ENCODE measurements at regions not wholly inside any gene's neighbourhood (a gene's known extent, or its start where the extent isn't known, plus 50 kb on each side); places are given as distances from the start of the nearest gene placed in this dataset.
"Not testable (repeated sequence)": the region's sequence is repeated elsewhere in the genome, so short reads cannot be mapped to it uniquely, and the experiment has no call there.

DNA sequence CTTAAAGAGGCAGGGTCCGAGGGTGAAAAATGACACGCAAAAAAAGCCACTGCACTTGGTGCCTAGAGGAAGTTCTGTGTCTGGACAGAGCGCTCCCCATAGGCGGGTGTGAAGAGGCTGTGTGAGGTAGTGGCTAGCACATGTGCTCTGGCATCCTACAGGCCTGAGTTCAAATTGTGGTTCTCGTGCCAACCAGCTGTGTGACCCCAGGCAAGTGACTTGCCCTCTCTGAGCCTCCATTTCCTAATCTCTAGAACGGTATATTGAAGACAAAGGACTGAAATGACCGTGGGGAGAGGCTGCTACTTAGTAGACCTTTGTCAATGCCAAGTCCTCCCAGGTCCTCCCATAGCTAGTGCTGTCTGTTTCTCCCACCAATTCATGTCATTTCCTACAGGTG lies 79.1 kb upstream of the MYL10 start:
- no peak for DNase-seq (ENCODE audit: low spot score)

DNA sequence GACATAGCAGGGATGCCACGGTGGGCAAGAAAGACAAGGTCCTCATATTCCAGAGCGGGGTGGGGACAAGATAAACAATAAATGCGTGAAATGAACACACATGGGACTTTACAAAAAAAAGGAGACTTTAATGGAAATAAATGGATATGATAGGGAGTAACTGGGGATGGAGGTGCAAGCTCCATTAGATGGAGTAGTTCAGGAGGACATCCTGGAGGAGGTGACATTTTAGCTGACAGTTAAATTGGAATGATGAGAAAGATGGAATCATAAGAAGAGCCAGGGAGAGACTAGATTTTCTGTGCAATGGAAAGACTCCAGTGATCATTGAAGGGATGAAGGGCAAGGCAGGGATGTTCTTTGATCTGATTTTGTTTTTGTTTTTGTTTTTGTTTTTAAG lies 83.6 kb upstream of the MYL10 start:
- DNase-seq (ENCODE audit: low spot score) = no peak

DNA sequence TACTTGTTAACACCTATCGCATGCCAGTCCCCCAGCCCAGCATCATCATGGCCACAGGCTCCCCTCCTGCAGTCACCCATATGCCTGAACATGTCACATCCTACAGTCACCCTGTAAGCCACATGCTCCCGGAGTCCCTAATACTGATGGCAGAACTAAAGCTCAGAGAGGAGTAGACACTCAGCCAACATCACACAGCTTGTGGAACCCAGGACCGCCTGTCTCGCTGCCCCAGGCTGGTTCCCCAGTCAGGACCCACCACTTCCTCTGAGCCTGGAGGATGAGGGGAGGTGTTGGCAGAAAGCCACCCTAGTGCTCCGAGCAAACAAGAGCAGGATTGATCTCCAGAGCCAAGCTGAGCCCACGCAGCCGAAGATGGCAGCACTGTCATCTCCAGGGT lies 85.0 kb upstream of the MYL10 start:
- no peak for DNase-seq (ENCODE audit: low spot score)

DNA sequence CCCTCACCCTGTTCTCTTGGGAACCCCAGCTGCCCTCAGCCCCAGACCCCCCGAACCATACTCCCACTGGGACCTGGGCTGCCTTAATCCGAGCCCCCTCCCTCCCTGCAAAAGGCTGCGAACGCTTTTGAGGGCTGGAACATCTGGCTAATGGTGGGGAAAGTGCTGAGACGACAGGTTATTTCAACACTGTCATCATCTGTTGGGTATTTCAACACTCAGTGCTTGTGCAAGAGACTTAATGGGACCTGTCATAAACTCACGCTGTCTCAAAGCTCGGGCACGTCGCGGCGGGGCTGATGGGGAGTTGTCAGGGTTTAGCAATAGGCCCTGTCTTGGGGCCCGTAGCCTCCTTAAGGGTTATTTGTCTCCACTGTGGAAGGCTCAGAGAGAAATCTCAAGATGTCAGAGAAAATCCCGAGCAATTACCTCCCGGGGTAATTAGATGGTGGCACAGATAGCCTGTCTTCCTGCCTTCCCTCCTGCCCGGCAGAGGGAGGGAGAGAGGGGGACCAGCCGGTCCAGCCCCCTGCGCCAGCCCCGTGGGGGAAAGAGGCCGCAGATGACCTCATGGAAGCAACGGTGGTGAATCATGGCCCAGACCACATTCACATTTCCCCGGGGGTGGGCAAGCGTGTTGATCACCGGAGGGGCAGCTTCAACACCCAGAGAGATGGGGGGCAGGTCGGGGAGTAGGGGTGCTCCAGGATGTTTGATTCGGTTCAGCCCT lies 88.7 kb upstream of the MYL10 start:
- DNase-seq (ENCODE audit: low spot score) = no peak

DNA sequence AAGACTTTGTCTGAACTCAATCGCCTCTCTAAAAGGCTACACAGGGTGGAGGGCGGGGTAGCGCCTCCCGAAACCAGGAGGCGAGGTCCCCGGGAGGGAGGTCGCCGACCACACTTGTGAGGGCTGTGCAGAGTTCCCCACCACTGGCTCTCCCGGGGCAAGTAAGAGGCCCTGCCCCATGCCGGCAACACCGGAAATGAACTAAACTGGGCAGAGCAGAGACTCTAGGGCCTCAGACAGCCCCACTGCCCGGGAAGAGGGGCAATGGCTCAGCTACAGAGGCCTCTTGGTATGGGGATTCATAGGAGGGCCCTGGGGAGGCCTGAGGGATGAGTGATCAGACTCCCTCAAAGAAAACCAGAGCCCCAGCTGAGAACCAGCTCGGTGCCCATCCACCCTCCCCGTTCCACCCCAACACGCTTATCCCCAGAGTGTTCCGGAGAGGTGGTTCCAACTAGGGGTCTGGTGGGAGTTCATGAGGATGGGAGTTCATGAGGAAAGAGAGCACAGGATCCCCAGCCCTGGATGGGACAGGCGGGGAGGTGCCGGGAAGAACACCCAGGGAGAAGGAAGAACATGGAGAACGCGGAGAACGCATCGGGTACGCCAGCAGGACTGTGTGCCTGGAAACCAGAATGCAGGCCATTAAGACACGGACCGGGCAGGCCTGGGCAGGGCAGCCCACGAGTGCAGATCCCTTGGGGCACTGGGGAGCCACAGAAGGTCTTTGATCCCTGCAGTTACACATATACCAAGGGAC lies 89.4 kb upstream of the MYL10 start:
- no peak for DNase-seq (ENCODE audit: low spot score)

DNA sequence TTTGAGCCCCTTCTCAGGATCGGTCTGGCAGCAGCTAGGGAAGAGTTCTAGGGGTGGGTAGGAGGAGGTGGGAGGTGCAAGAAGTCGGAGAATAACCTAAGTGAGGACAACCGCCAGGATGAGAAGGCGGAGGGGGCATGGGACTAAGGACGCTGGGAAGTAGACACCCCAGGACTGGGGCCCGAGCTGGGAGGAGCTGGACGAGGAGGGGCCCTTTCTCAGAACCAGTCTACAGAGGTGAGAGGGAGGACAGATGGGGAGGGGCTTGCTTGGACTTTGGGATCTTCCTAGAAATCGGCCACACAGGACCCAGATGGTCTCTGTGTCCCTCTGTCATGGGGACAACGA lies 90.0 kb upstream of the MYL10 start:
- DNase-seq (ENCODE audit: low spot score) = no peak

DNA sequence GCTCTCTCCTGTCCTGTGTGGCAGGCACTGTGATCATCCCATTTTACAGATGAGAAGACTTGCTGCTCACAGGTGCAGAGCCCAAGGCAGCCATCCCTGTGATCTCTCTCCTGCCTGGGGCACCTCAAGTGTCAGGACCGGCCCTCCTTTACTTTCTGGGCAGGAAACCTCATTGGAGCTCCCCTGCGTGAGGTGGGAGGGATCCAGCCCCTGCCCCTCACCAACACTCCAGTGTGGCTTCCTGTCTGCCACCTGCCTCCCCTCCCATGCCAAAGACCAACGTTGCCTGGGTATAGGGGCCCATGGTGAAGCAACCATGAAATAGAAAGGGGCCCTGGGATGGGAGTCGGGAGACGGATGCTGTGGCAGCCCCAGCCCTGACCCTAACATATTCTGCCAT lies 91.2 kb upstream of the MYL10 start:
- DNase-seq (ENCODE audit: low spot score) = no peak

DNA sequence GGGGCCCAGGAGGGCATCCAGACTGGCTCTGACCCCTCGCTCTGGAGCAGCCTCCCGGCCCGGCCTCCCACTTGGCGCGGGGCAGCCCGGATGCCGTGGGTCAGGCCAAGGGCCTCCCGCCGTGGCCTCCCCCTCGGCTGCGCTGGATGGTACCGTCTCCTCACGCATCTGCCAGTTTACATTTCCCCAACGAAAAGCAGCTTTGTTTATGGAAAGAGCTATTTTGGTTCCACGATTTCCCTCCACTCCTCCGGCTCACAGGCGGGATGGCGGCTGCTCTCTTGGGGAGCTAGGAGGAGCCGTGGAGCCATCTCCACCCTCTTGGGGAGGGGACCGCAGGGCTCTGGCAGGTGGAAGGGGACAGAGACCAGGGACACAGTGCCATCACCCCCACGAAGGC lies 93.2 kb upstream of the MYL10 start:
- no peak for DNase-seq (ENCODE audit: low spot score)

DNA sequence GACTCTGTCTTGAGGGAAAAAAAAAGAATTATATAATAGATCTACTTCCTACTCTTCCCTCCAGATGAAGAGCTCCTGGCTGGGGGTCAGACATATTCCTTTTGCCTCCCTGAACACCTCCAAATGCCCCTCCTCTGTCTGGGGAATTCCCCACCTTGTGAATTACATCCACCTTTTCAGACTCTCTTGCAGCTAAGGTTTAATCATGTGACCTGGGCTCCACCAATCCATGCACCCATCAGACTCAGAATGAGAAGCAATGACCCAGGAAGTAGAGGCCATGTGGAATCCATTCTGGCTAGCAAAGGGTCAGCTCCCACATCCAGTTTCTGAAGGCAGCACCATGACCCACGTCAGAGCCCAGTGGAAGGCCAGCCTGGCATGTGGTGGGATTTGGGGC lies 93.6 kb upstream of the CUX1 start:
- no peak for DNase-seq (ENCODE audit: low spot score)

DNA sequence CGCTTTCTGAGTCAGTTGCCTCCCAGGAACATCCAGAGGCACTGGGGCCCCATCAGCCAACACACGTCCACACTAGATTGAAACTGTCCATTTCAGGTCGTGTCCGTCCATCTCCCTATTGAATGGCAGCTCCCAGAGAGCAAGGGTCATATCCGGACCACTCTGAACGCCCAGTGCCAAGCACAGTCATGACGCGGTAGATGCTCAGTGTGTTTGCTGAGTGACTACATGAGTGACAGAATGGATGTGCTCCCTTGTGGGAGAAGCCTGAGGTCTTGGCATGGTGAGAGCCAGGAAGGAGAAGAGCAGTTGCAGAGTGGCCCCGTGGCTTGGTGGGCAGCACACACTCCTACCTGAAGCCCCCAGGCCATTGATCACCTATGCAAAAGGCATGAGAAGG lies 92.5 kb upstream of the CUX1 start:
- DNase-seq (ENCODE audit: low spot score) = no peak

DNA sequence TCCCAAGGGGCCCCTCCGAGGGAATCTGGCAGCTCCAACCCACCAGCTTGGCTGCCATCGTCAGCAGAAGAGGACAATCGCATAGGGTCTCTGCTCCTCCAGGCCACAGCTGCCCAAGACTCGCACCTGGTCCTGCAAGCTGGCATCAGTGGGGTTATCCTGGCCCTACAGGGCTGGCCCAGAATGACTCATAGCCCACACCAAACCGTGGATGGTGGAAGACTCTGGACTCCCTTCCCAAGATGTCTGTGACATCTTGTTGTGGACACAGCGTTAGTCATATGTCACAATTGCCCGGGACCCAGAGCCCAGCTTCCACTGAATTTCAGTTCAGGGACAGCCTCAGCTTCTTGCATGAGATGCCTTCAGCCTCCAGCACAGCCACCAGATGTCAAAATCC lies 91.5 kb upstream of the CUX1 start:
- DNase-seq (ENCODE audit: low spot score) = no peak

DNA sequence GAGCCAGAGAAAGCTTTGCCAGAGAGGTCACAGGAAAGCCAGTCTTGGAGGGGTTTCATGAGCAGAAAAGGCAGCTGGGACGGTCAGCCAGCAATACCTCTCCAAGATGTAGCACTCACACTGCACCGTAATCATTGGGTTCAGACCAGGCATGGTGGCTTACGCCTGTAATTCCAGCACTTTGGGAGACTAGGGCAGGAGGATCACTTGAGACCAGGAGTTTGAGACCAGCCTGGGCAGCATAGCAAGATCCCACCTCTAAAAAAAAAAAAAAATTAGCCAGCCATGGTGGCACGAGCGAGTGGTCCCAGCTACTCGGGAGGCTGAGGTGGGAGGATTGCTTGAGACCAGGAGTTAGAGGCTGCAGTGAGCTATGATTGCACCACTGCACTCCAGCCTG lies 90.2 kb upstream of the CUX1 start:
- DNase-seq (ENCODE audit: low spot score) = no peak

DNA sequence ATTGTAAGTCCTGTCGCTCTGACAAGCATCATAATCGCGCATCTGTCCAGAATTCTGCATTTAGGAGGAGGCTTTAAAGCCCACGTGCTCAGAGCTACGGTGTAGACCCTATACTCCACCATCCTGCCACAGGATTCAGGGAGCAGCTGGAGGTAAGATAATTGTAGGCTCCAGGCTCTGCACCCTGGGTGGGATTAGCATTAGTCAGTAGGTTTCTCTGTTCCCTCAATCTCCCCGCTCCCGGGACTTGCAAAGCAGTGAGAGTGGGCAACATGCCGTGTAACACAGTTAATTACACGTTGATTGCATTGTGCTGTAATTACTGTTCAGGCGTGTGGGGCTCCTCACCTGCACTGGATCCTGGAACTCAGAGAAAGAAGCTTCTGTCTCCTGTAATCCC lies 89.3 kb upstream of the CUX1 start:
- DNase-seq (ENCODE audit: low spot score) = no peak

DNA sequence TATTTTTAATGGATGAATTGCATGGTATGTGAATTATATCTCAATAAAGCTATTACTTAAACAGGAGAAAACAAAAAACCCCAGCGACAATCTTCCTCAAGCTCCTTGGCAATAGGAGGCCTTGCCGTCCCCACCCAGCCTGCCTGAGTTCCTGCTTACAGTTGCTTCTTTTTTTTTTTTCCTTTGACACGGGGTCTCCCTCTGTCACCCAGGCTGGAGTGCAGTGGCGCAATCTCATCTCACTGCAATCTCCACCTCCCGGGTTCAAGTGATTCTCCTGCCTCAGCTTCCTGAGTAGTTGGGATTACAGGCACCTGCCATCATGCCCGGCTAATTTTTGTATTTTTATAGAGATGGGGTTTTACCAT lies 88.6 kb upstream of the CUX1 start:
- DNase-seq (ENCODE audit: low spot score) = not testable (repeated sequence)

DNA sequence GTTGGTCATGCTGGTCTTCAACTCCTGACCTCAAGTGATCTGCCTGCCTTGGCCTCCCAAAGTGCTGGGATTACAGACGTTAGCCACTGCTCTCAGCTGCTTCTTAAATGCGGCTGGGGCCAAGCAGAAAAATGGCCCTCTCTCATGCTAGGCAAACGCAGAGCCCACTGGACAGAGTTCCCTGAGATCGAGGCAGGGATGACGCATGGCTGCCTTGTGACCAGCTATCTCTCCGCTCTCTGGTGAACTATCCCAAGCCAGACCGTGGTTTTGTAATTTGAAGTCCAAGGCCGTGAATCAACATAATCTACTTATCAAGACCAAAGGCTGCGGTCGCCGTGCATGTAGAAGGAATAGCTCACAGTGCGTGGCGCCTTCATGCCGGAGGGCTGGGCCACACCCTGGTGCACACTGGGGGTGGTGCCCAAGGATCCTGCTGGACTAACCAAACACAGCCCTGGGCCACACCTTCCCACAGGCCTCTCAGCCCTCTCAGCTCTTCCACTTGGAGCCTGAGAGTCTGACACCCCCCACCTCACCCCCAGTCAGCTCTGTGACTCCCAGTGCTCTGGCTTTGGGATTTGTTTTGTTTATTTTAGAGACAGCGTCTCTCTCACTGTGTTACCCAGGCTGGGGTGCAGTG lies 88.1 kb upstream of the CUX1 start:
- no peak for DNase-seq (ENCODE audit: low spot score)

DNA sequence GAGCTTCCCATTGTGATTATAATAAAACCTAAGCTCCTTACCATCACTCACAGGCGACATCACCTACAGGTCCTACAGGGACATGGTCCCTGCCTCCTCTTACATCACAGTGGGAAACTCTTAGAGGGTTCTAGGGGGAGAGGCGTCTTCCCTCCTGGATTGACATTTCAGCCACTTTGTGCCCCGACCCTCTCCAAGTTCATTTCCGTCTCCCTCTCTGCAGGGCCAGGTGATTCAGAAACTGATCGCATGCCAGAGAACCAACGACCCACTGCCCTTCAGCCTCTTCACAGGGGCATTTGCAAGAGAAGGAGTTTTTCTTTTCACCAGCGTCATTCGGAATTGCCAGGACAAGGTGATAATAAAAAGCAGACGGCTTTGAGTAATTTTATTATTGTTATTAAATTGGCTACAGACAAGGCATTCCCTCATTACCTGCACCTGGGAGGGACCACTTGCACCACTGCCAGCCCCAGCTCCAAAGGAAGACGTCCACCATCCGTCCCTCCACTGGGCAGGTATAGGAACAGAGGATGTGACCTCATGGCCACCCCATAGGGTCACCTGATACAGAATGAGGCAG lies 85.8 kb upstream of the CUX1 start:
- no peak for DNase-seq (ENCODE audit: low spot score)

DNA sequence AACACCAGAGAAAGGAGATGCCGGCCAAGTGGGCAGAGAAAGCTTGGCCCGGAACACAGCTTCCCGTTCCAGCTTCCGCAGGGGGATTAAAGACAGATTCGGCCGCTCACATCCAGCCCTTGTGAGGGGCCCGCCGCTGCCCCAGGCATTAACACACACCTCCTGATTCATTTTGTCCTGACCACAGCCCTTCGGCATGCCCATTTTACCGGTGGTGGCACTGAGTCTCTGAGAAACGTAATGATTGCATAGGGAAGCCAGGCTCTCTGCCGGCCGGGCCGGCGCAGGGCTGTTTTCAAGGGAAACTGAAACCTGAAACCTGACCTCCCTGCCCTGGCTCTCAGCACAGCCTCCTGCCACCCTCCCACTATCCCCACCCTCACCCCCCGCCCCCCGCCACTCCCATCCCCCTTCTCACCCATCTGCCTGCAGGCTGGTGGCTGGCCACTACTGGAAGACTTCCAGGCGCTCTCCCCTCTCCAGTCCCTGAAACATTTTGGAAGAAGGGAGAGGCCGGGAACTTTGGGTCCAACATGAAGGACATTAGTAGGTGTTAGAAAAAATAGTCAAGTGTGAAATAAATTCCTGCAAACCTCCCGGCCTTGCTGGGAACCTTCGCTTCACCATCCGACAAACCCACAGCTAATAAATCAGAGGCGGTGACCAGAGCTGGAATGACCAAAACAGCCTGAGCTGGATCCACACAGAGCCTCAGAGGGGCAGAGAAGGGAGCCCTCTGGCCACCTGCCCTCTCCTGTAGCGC lies 83.5 kb upstream of the CUX1 start:
- DNase-seq (ENCODE audit: low spot score) = no peak

DNA sequence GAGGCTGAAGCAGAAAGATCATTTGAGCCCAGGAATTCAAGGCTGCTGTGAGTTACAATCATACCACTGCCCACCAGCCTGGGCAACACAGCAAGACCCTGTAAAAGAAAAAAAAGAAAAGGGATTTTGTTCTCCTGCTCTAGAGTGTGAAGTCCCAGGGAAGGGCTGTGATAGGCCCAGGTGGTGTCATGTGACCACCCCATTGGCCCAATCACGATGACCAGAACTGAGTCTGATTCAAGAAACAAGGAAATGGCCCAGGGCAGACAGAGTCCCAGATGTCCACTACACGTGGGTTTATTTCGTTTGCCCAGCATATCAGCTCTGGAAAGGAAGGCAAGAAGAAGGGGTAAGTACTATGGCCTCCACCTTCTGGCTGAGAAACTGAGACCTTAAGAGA lies 81.3 kb upstream of the CUX1 start:
- DNase-seq (ENCODE audit: low spot score) = peak; percentile 82

DNA sequence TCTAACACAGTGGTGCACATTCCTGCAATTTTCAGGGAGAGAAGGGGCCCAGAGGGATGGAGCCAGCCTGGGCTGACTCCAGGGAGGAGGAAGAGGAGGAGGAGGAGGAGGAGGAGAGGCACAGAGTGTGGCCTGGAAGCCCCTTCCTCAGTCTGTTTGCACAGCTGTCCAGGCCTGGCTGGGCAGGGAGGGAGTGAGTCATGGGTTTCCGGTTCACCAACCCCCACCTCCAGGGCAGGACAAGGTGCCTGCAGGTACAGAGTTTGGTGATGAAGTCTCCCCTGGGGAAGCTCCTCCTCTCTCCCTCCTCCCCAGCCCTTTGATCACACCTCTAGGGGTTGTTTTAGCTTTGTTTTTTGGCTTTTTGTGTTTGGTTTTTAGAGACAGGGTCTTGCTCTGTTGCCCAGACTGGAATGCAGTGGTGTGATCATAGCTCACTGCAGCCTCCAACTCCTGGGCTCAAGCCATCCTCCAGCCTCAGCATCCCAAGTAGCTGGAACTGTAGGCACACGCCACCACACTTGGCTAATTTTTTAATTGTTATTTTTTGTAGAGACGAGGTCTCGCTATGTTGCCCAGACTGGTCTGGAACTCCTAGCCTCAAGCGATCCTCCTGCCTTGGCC lies 77.5 kb upstream of the CUX1 start:
- peak; percentile 49 for DNase-seq (ENCODE audit: low spot score)

DNA sequence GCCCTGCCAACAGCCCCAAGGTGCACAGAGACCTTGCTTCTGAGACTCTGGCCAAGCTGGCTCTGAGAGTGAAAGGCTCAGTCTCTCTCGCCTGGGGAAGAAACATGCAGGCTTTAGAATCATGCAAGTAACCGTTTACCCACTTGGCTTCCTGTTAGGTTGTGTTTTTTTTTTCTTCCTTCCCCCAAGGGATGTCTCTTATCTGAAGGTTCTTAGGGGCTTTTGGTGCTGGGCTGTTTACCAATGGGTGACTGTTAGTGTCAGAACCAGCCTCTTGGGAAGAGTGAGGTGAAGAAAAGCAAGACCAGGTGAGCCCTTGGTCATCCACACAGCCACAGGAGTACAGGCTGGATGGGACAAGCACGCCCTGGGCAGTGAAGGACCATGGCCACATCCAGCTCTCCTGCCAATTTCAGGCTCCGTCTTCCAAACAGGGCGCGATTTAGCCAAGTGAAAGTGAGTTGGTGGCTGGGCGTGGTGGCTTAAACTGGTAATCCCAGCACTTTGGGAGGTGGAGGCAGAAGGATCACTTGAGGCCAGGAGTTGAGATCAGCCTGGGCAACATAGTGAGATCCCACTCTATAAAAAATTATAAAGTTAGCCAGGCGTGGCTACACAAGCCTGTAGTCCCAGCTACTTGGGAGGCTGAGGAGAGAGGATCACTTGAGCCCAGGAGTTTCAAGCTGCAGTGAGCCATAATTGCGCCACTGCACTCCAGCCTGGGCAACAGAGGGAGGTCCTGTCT lies 76.3 kb upstream of the CUX1 start:
- DNase-seq (ENCODE audit: low spot score) = peak; percentile 92

Measured in NAMALWA (cell line).